GM13976 (cell line): ENCODE measurements at regions not wholly inside any gene's neighbourhood (a gene's known extent, or its start where the extent isn't known, plus 50 kb on each side); places are given as distances from the start of the nearest gene placed in this dataset.

Source experiments
- DNase-seq: peaks from one replicate; pipeline ENCODE4 v3.0.0; 2012; ENCODE audit warnings: low spot score
- CTCF ChIP-seq: IDR thresholded peaks from 2 replicates; pipeline ENCODE4 v1.5.1; 2012; ENCODE audit warnings: borderline replicate concordance, mild to moderate bottlenecking; ENCODE audit not compliant: insufficient read depth; ENCODE audit errors: extremely low read depth, missing control alignments, control extremely low read depth
- in situ Hi-C: fragments of 300-500 bp; cut with MboI; formaldehyde crosslinking; loops from one replicate; pipeline ENCODE4 v1.12.0; 2022; ENCODE audit warnings: low sequenced_read_pairs, mixed read lengths, inconsistent platforms; ENCODE audit not compliant: unreplicated experiment

DNA sequence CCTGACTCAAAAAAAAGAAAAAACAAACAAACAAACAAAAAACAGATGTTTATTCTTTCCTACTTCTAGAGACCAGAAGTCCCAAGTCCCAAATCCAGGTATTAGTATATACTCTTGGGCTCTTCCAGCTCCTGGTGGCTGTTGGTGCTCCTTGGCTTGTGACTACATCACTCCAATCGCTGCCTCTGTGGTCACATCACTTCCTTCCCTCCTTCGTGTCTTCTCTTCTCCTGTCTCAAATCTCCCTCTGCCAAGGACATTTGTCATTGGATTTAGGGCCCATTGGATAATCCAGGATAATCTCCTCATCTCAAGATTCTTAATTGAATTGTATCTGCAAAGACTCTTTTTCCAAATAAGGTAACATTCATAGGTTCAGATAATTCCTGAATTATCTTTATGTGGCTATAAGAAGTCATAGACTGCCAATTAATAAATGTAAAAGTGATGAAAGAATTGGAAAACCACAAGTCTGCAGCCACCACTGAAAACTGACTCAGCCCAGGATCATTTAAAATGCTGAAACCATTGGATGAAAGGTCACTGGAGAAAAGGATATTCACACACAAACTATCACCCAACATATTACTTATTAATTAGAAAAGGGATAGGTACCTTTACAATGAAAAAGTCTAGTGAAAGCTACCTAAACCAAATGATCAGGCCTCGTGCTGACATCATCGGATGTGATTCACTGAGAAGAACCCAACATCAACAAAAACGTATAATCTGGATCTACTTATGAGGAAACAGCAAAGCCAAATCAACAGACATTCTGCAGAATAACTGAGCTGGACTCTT, 67.1 kb downstream of the ZNF281 start:
- in situ Hi-C loops: no loop called here
- no peak for DNase-seq
- no peak for TF ChIP-seq CTCF

- in situ Hi-C loops: no loop called here
- TF ChIP-seq CTCF: no peak
- no peak for DNase-seq
Measured at GRCh38 chr1:200338451-200338850, 71.4 kb downstream of the ZNF281 start.

DNA sequence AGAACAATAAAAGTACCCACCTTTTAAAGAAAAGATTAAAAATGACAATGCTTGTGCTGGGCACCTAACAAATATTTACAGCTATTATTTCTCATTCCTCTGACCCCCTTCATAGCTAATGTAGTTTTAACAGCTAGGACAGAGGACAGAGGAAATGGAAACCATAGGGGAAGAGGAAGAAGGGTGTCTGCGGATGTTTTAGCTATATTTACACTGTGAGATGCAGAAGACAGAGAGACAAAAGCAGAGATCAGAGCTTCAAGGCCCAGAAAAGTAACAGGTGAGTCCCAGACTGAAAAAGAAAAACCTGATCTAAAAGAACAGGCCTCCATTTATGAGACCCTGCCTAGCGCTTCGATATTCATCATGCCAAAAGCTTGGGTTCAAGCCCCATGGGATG, 72.0 kb downstream of the ZNF281 start:
- in situ Hi-C loops: no loop called here
- TF ChIP-seq CTCF: no peak
- no peak for DNase-seq

GRCh38 chr1:200337410-200337809, 72.4 kb downstream of the ZNF281 start:
- DNase-seq: no peak
- TF ChIP-seq CTCF: no peak
- in situ Hi-C loops: no loop called here

DNA sequence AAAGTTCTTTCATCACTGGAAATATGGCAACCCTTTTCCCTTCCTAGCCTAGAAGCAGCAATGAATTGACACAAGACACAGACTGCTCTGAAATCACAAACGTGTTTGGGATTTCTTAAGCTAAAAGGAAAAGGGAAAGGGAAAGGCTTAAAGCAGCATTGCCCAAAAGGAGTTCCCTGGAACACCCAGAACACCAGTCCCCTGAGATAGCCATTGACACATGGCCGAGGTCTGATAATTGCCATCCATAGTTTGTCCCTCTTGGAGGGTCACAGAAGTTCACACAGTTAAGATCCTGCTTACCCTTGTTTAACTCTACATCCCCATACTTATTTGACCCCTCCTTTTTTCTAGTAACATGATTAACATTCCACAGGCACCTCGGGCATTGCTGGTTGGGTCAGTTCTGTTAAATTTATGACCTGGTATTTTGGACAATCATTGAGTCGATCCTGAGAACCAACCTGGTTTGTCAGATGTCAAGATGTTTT, 72.9 kb downstream of the ZNF281 start:
- in situ Hi-C loops: no loop called here
- TF ChIP-seq CTCF: no peak
- DNase-seq: no peak

GRCh38 chr1:200336101-200336845, 73.6 kb downstream of the ZNF281 start:
- in situ Hi-C loops: no loop called here
- no peak for DNase-seq
- no peak for TF ChIP-seq CTCF
